Globus pallidus (tissue), 1 donor: ENCODE measurements at regions not wholly inside any gene's neighbourhood (a gene's known extent, or its start where the extent isn't known, plus 50 kb on each side); places are given as distances from the start of the nearest gene placed in this dataset.

ENCODE experiments used
- DNase-seq: peaks from one replicate; pipeline ENCODE4 v3.0.0-alpha.2; 2015; ENCODE audit warnings: low spot score

- DNase-seq = no peak
These were observed 392.9 kb upstream of the WWC1 start for GRCh38 chr5:167898361-167899042.

- DNase-seq = no peak
These were observed 391.9 kb upstream of the WWC1 start for GRCh38 chr5:167899490-167900070.

GRCh38 chr5:167900340-167900935 lies 391.0 kb upstream of the WWC1 start:
- DNase-seq = no peak

- no peak for DNase-seq
These were observed 389.1 kb upstream of the WWC1 start for GRCh38 chr5:167902298-167902697.

GRCh38 chr5:167903243-167903642 lies 388.2 kb upstream of the WWC1 start:
- DNase-seq = no peak

GRCh38 chr5:167903659-167904058 lies 387.8 kb upstream of the WWC1 start:
- no peak for DNase-seq

GRCh38 chr5:167905919-167906853 lies 385.3 kb upstream of the WWC1 start:
- DNase-seq = no peak

GRCh38 chr5:167908606-167909005 lies 382.8 kb upstream of the WWC1 start:
- DNase-seq = no peak

GRCh38 chr5:167912941-167913665 lies 378.3 kb upstream of the WWC1 start:
- no peak for DNase-seq

- no peak for DNase-seq
These were observed 376.2 kb upstream of the WWC1 start for GRCh38 chr5:167915237-167915636.

GRCh38 chr5:167916261-167916691 lies 375.2 kb upstream of the WWC1 start:
- no peak for DNase-seq

- DNase-seq = peak; percentile 7
These were observed 374.7 kb upstream of the WWC1 start for GRCh38 chr5:167916706-167917105.

- DNase-seq = no peak
These were observed 373.1 kb upstream of the WWC1 start for GRCh38 chr5:167918184-167918812.

GRCh38 chr5:167918813-167919483 lies 372.5 kb upstream of the WWC1 start:
- DNase-seq = no peak

GRCh38 chr5:167920589-167920988 lies 370.9 kb upstream of the WWC1 start:
- no peak for DNase-seq

- DNase-seq = no peak
These were observed 369.6 kb upstream of the WWC1 start for GRCh38 chr5:167921796-167922195.

GRCh38 chr5:167923396-167923795 lies 368.0 kb upstream of the WWC1 start:
- DNase-seq = no peak

- DNase-seq = no peak
These were observed 361.6 kb upstream of the WWC1 start for GRCh38 chr5:167929841-167930240.

- DNase-seq = no peak
These were observed 356.9 kb upstream of the WWC1 start for GRCh38 chr5:167934551-167934971.

- no peak for DNase-seq
These were observed 355.4 kb upstream of the WWC1 start for GRCh38 chr5:167936022-167936421.
